Activated naive CD8-positive, alpha-beta T cell treated with anti-CD3 and anti-CD28 coated beads, Interleukin-2, amount 10 ng/mL, durations not matched to agents 7 days and 5 days (primary cell): ENCODE measurements at regions not wholly inside any gene's neighbourhood (a gene's known extent, or its start where the extent isn't known, plus 50 kb on each side); places are given as distances from the start of the nearest gene placed in this dataset.

Experiments used
- ATAC-seq: fragments of 150-1000 bp; cut with Tn5 transposase; one replicate; pipeline ENCODE4 v1.10.0; 2021; ENCODE audit warnings: low read depth, moderate library complexity
- POLR2A ChIA-PET: fragments of 350-600 bp; sonication (Branson Sonifier 250); formaldehyde crosslinking; loops from one replicate; lab custom pipeline; 2021; ENCODE audit warnings: antibody characterized with exemption; lab: Charles Lee
- DNase-seq: peaks from one replicate; pipeline ENCODE4 v3.0.0; 2021
- H3K27ac Mint-ChIP-seq: one replicate; pipeline ENCODE4 v1.8.0; 2022; ENCODE audit warnings: mild to moderate bottlenecking, mixed read lengths
- H3K27me3 Mint-ChIP-seq: one replicate; pipeline ENCODE4 v1.8.0; 2022; ENCODE audit warnings: mild to moderate bottlenecking, moderate library complexity, mixed read lengths
- H3K36me3 Mint-ChIP-seq: one replicate; pipeline ENCODE4 v1.8.0; 2021; ENCODE audit warnings: mild to moderate bottlenecking, mixed read lengths
- H3K4me1 Mint-ChIP-seq: one replicate; pipeline ENCODE4 v1.8.0; 2021; ENCODE audit warnings: mixed read lengths
- H3K4me3 Mint-ChIP-seq: one replicate; pipeline ENCODE4 v1.8.0; 2022; ENCODE audit warnings: mild to moderate bottlenecking, moderate library complexity, mixed read lengths
- H3K9me3 Mint-ChIP-seq: one replicate; pipeline ENCODE4 v1.8.0; 2021; ENCODE audit warnings: mixed read lengths

- Mint-ChIP-seq H3K36me3 (no peaks in the 10 kb centered on the region), H3K27ac (no peak overlapping the region), H3K27me3 (peaks cover 43% of the 10 kb centered on the region), H3K4me3 (no peak overlapping the region), H3K9me3 (no peaks in the 10 kb centered on the region), H3K4me1 (peaks cover 5% of the 10 kb centered on the region)
- POLR2A ChIA-PET = no interaction called here
- ATAC-seq = no peak
- no peak for DNase-seq
These were observed 65.4 kb upstream of the CASZ1 start for GRCh38 chr1:10861822-10862221.

- POLR2A ChIA-PET = no interaction called here
- H3K4me1 Mint-ChIP-seq = peaks cover 6% of the 10 kb centered on the region
- peaks cover 47% of the 10 kb centered on the region for H3K27me3 Mint-ChIP-seq
- H3K4me3 Mint-ChIP-seq = no peak overlapping the region
- ATAC-seq (no peak), DNase-seq (no peak)
- H3K27ac Mint-ChIP-seq = no peak overlapping the region
- H3K9me3 Mint-ChIP-seq = no peaks in the 10 kb centered on the region
- H3K36me3 Mint-ChIP-seq = no peaks in the 10 kb centered on the region
These were observed 66.4 kb upstream of the CASZ1 start for GRCh38 chr1:10862743-10863335.

GRCh38 chr1:10863886-10864285, 67.4 kb upstream of the CASZ1 start:
- Mint-ChIP-seq H3K4me3 (no peak overlapping the region), H3K4me1 (peaks cover 6% of the 10 kb centered on the region), H3K27me3 (peaks cover 55% of the 10 kb centered on the region), H3K36me3 (no peaks in the 10 kb centered on the region), H3K27ac (no peak overlapping the region), H3K9me3 (no peaks in the 10 kb centered on the region)
- no peak for ATAC-seq
- POLR2A ChIA-PET = no interaction called here
- no peak for DNase-seq

- peaks cover 6% of the 10 kb centered on the region for H3K4me1 Mint-ChIP-seq
- H3K9me3 Mint-ChIP-seq = no peaks in the 10 kb centered on the region
- ATAC-seq (no peak), DNase-seq (no peak)
- POLR2A ChIA-PET = interaction anchor here (0.6 kb wide), 1 partner anchor 184 kb away, joined by 5 read pairs; no protein-coding TSS in a partner anchor
- no peak overlapping the region for H3K27ac Mint-ChIP-seq
- peaks cover 59% of the 10 kb centered on the region for H3K27me3 Mint-ChIP-seq
- H3K4me3 Mint-ChIP-seq = no peak overlapping the region
- no peaks in the 10 kb centered on the region for H3K36me3 Mint-ChIP-seq
These were observed 68.3 kb upstream of the CASZ1 start for GRCh38 chr1:10864776-10865175.

DNA sequence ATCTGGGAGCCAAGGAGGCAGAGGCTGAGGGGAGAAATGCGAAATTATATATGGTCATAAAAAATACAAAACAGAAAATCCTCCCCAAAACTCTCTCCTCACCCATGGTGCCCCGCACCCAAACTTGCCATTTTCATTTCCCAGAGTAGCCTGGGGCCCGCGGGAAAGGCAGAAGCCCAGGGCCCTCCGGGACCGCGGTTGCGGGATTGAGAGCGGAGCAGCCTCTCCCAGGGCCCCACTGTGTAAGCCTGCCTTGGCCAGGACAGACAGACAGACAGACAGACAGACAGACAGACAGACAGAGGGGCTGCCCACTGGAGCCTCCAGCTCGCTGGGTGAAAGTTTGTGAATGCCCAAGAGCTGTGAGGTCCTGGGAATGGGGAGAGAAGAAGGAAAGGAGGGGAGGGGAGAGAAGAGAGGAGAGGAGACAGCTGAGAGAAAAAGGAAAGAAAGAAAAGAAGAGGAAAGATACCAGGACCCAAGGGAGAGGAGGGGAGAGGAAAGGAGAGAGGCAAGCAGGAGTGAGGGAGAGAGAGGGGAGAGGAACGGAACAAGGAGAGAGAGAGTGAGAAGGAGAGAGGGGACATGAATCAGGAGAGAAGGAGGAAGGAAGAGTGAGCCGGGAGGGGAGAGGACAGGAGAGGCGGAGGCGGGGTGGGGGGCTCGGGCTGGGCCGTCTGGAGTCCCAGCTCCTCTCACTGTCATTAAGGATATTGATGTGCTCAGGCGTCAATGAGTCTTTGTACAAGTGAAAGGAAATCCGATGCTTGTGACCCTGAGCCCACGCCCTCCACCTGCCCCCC, 69.3 kb upstream of the CASZ1 start:
- peak overlapping the region; percentile 28 for H3K27ac Mint-ChIP-seq
- no peaks in the 10 kb centered on the region for H3K36me3 Mint-ChIP-seq
- peaks cover 61% of the 10 kb centered on the region for H3K27me3 Mint-ChIP-seq
- ATAC-seq (no peak), DNase-seq (no peak)
- POLR2A ChIA-PET = no interaction called here
- no peaks in the 10 kb centered on the region for H3K9me3 Mint-ChIP-seq
- peaks cover 6% of the 10 kb centered on the region for H3K4me1 Mint-ChIP-seq
- H3K4me3 Mint-ChIP-seq = peak overlapping the region; percentile 44

DNA sequence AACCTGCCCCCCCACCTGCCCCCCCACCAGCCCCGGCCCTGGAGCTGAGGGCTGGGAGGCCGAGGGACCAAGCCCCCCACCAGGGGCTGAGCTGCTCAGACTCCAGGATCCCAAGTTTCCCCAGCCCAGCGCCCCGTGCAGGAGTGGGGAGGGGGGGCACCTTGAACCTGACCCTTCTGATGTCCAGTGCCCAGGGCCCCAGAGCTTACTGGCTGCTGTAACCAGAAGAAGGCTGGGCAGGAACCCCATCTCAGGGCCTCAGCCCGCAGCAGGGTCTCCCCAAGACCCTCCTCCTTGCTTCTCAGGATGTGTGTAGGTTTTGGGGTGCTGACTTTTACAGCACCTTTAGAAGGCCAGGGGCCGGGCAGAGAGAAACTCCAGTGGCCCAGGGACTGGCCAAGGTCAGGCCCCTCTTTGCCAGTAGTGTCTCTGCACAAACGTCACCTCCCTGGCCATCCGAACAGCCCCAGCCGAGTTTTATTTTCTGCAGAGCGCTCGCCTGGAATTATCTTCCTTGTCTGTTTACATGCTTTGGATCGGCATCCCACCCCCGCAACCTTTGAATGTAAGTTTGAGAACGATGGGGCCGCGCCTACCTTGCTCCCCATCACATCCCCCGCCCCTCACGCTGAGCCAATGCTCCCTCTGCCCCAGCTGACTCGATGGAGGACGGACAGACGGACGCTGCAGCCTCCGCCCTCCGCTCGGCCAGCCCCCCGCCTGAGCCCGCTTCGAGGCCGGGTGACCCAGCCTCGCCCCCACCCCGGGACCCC, 70.1 kb upstream of the CASZ1 start:
- peaks cover 6% of the 10 kb centered on the region for H3K4me1 Mint-ChIP-seq
- H3K27me3 Mint-ChIP-seq = peaks cover 66% of the 10 kb centered on the region
- H3K36me3 Mint-ChIP-seq = no peaks in the 10 kb centered on the region
- DNase-seq (no peak), ATAC-seq (peak; percentile 34)
- no peak overlapping the region for H3K27ac Mint-ChIP-seq
- H3K4me3 Mint-ChIP-seq = peak overlapping the region; percentile 66
- POLR2A ChIA-PET = no interaction called here
- H3K9me3 Mint-ChIP-seq = no peaks in the 10 kb centered on the region

- ATAC-seq = peak; percentile 87
- no peaks in the 10 kb centered on the region for H3K36me3 Mint-ChIP-seq
These were observed 70.8 kb upstream of the CASZ1 start for GRCh38 chr1:10867138-10867721.

DNA sequence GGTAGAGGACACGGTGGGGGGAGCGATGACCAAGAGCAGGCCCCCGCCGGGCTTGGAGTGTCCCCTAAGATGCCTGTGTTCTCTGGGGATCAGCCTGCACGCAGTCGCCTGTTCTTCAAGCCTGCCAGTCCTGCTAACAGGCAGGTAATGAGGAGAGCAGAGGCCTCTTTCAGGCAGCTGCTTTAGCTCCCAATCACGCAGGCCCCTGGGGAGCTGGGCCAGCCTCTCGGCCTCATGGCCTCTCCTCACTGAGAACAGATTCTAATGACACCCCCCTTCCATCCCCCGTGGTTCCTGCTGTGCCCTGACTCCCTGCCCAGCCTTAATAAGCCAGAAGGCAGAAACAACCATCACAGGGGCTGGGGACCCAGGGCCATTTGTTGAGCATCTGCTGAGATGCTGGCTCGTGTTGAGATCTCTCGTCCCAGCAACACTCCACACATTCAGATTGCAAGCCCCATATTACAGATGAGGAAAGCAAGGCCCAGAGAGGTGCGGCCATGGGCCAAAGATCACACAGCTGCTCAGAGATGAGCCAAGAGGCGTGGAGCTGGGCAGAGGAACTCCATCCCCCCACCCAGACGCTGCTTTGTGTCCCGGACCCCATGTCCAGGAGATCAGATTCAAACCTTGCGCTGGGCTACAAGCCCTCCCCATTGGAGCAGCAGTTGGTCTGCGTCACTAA, 71.6 kb upstream of the CASZ1 start:
- H3K9me3 Mint-ChIP-seq = no peaks in the 10 kb centered on the region
- H3K4me3 Mint-ChIP-seq = peak overlapping the region; percentile 62
- no peak for DNase-seq
- peaks cover 6% of the 10 kb centered on the region for H3K4me1 Mint-ChIP-seq
- H3K27ac Mint-ChIP-seq = no peak overlapping the region
- H3K36me3 Mint-ChIP-seq = no peaks in the 10 kb centered on the region
- POLR2A ChIA-PET = no interaction called here
- peaks cover 70% of the 10 kb centered on the region for H3K27me3 Mint-ChIP-seq
- ATAC-seq = no peak

More at GRCh38 chr1:10867138-10867721, 70.8 kb upstream of the CASZ1 start:
- Mint-ChIP-seq H3K9me3 (no peaks in the 10 kb centered on the region), H3K4me1 (peaks cover 6% of the 10 kb centered on the region), H3K4me3 (no peak overlapping the region), H3K27me3 (peaks cover 74% of the 10 kb centered on the region), H3K27ac (no peak overlapping the region)
- POLR2A ChIA-PET = no interaction called here
- peak; percentile 84 for DNase-seq

GRCh38 chr1:10868599-10868965, 72.1 kb upstream of the CASZ1 start:
- Mint-ChIP-seq H3K27me3 (peaks cover 65% of the 10 kb centered on the region), H3K4me1 (peaks cover 6% of the 10 kb centered on the region), H3K36me3 (no peaks in the 10 kb centered on the region), H3K9me3 (no peaks in the 10 kb centered on the region), H3K27ac (no peak overlapping the region), H3K4me3 (no peak overlapping the region)
- POLR2A ChIA-PET = no interaction called here
- DNase-seq (no peak), ATAC-seq (no peak)

GRCh38 chr1:10869933-10870332, 73.5 kb upstream of the CASZ1 start:
- ATAC-seq = no peak
- Mint-ChIP-seq H3K9me3 (no peaks in the 10 kb centered on the region), H3K27me3 (peaks cover 54% of the 10 kb centered on the region), H3K4me3 (no peak overlapping the region), H3K27ac (no peak overlapping the region), H3K36me3 (no peaks in the 10 kb centered on the region), H3K4me1 (peaks cover 5% of the 10 kb centered on the region)
- POLR2A ChIA-PET = no interaction called here
- no peak for DNase-seq

DNA sequence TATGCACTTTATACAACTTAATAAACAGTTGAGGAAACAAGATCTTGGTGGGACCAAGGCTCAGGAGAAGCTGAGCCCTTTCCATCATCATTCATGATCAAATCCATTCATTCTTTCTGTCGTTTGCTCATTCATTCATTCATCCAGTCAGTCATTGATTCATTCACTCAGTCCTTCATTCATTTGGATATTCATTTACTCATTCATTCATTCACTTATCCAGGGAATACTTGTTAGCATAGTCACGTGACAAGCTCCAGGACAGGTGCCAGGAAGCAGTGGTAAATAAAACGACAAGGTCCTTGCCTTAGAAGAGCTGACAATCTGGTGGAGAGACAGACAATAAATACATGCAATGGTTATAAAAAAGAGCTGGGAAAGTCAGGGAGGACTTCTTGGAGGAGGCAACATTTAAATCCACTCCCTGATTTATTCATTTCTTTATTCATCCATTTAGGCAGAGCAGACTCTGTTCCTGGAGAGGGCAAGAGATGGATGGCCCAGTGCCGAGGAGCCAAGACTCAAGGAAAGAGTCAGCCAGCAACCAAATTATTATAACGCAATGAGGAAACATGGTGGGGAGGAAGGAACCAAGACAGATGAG, 74.1 kb upstream of the CASZ1 start:
- peaks cover 47% of the 10 kb centered on the region for H3K27me3 Mint-ChIP-seq
- POLR2A ChIA-PET = no interaction called here

GRCh38 chr1:10873189-10873588, 76.7 kb upstream of the CASZ1 start:
- Mint-ChIP-seq H3K27me3 (peaks cover 30% of the 10 kb centered on the region), H3K4me1 (no peaks in the 10 kb centered on the region), H3K27ac (no peak overlapping the region), H3K4me3 (no peak overlapping the region), H3K36me3 (no peaks in the 10 kb centered on the region), H3K9me3 (no peaks in the 10 kb centered on the region)
- DNase-seq (no peak), ATAC-seq (no peak)
- POLR2A ChIA-PET = no interaction called here

More for the DNA sequence above, 74.1 kb upstream of the CASZ1 start:
- no peak overlapping the region for H3K4me3 Mint-ChIP-seq
- no peak for DNase-seq
- ATAC-seq = no peak
- no peaks in the 10 kb centered on the region for H3K36me3 Mint-ChIP-seq
- H3K9me3 Mint-ChIP-seq = no peaks in the 10 kb centered on the region
- H3K4me1 Mint-ChIP-seq = peaks cover 5% of the 10 kb centered on the region
- H3K27ac Mint-ChIP-seq = no peak overlapping the region

- ATAC-seq = no peak
- Mint-ChIP-seq H3K36me3 (no peaks in the 10 kb centered on the region), H3K4me3 (no peak overlapping the region), H3K9me3 (no peaks in the 10 kb centered on the region), H3K27ac (no peak overlapping the region), H3K27me3 (peaks cover 24% of the 10 kb centered on the region), H3K4me1 (no peaks in the 10 kb centered on the region)
- POLR2A ChIA-PET = no interaction called here
- DNase-seq = no peak
These were observed 77.9 kb upstream of the CASZ1 start for GRCh38 chr1:10874351-10874750.
